Testis (tissue), 2 donors: ENCODE measurements at regions not wholly inside any gene's neighbourhood (a gene's known extent, or its start where the extent isn't known, plus 50 kb on each side); places are given as distances from the start of the nearest gene placed in this dataset.
"Not testable (repeated sequence)": the region's sequence is repeated elsewhere in the genome, so short reads cannot be mapped to it uniquely, and the experiment has no call there.

ENCODE experiments used
- DNase-seq: peaks from one replicate; pipeline ENCODE4 v3.0.0-alpha.2; 2019
- H3K27ac ChIP-seq, 2 donors: fragments of 200-600 bp; sonication (generic); one replicate each; pipeline ENCODE4 v1.5.1; 2019
- H3K27me3 ChIP-seq: fragments of 200-600 bp; sonication (generic); one replicate; pipeline ENCODE4 v1.5.1; 2019
- H3K36me3 ChIP-seq: fragments of 200-600 bp; sonication (generic); one replicate; pipeline ENCODE4 v1.5.1; 2017; ENCODE audit warnings: low read depth; ENCODE audit errors: missing control alignments
- H3K4me1 ChIP-seq: fragments of 200-600 bp; sonication (generic); one replicate; pipeline ENCODE4 v1.5.1; 2019
- H3K4me3 ChIP-seq, 2 donors: fragments of 200-600 bp; sonication (generic); one replicate each; pipeline ENCODE4 v1.5.1; 2017 to 2019
- H3K9me3 ChIP-seq: fragments of 200-600 bp; sonication (generic); one replicate; pipeline ENCODE4 v1.5.1; 2017
- POLR2A ChIP-seq: fragments of 450-650 bp; IDR thresholded peaks from one replicate; pipeline ENCODE4 v1.6.1; 2017; ENCODE audit warnings: antibody characterized with exemption, mild to moderate bottlenecking, moderate library complexity
- WGBS, 2 donors: methylation state at CpG; one replicate each; pipeline ENCODE4 v1.1.5; 2018; 5-methylcytosine and 5-hydroxymethylcytosine counted together
- intact Hi-C: fragments of 100-400 bp; cut with DNase I; formaldehyde crosslinking; loops from one replicate; pipeline ENCODE4 v1.15.1; 2023; ENCODE audit warnings: low total_unique reads
- TF ChIP-seq, protein P1 (sequence below), 3 experiments: fragments of 450-650 bp in 2 of 3; fragments of 200-600 bp in 1 of 3; sonication (generic) in 1 of 3; IDR thresholded peaks; one replicate each; pipeline ENCODE4 v1.5.1; 2016 to 2019; ENCODE audit warnings: antibody characterized with exemption in 3 of 3, mild to moderate bottlenecking in 2 of 3, moderate library complexity in 1 of 3

DNA sequence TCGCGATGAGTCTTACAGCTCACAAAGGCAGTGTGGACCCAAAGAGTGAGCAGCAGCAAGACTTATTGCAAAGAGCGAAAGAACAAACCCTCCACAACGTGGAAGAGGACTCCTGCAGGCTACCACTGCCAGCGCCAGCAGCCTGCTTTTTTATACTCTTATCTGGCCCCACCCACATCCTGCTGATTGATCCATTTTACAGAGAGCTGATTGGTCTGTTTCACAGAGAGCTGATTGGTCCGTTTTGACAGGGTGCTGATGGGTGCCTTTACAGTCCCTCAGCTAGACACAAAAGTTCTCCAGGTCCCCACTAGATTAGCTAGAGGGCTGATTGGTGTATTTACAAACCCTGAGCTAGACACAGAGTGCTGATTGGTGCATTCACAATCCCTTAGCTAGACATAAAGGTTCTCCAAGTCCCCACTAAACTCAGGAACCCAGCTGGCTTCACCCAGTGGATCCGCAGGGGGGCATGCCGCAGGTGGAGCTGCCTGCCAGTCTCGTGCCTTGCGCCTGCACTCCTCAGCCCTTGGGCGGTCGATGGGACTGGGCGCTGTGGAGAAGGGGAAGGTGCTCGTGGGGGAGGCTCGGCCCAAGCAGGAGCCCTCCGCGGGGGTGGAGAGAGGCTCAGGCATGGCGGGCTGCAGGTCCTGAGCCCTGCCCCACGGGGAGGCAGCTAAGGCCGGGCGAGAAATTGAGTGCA, 75.7 kb downstream of the QDPR start:
- H3K36me3 ChIP-seq, intact Hi-C loops, H3K27ac ChIP-seq, H3K4me1 ChIP-seq, H3K9me3 ChIP-seq, H3K27me3 ChIP-seq: not testable (repeated sequence)
- peak overlapping the region; percentile 29 to 39 for H3K4me3 ChIP-seq
- DNase-seq: peak; percentile 50
- 53 to 69% methylated on average over 8 to 21 of the region's 21 CpGs for WGBS, 2 donors

DNA sequence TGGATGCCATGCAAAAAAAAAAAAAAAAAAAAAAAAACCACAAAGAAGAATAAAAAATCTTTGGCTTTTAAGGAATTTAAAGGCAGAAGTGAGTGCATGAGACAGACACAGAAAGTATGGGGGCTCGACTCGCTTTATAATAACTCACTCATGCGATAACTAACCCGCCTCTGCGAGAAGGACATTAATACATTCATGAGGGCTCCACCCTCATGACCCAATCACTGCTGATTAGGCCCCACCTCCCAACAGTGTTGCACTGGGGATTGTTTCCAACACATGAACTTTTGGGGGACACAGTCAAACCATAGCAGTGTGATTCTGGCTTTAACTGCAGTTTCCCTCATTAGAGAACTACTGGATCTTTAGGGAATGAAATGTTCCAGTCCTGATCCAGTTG, 78.1 kb downstream of the QDPR start:
- H3K27ac ChIP-seq: no peak overlapping the region
- intact Hi-C loops: no loop called here
- no peaks in the 10 kb centered on the region for H3K4me1 ChIP-seq
- DNase-seq: no peak
- H3K4me3 ChIP-seq: no peak overlapping the region
- 86 to 92% methylated on average over 5 of the region's 5 CpGs for WGBS, 2 donors
- TF ChIP-seq POLR2A: no peak
- TF ChIP-seq, protein P1, sequence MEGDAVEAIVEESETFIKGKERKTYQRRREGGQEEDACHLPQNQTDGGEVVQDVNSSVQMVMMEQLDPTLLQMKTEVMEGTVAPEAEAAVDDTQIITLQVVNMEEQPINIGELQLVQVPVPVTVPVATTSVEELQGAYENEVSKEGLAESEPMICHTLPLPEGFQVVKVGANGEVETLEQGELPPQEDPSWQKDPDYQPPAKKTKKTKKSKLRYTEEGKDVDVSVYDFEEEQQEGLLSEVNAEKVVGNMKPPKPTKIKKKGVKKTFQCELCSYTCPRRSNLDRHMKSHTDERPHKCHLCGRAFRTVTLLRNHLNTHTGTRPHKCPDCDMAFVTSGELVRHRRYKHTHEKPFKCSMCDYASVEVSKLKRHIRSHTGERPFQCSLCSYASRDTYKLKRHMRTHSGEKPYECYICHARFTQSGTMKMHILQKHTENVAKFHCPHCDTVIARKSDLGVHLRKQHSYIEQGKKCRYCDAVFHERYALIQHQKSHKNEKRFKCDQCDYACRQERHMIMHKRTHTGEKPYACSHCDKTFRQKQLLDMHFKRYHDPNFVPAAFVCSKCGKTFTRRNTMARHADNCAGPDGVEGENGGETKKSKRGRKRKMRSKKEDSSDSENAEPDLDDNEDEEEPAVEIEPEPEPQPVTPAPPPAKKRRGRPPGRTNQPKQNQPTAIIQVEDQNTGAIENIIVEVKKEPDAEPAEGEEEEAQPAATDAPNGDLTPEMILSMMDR (IDR thresholded peaks at IDR 0.05): no peak
- no peaks in the 10 kb centered on the region for H3K27me3 ChIP-seq
- H3K36me3 ChIP-seq: no peaks in the 10 kb centered on the region
- H3K9me3 ChIP-seq: no peaks in the 10 kb centered on the region

DNA sequence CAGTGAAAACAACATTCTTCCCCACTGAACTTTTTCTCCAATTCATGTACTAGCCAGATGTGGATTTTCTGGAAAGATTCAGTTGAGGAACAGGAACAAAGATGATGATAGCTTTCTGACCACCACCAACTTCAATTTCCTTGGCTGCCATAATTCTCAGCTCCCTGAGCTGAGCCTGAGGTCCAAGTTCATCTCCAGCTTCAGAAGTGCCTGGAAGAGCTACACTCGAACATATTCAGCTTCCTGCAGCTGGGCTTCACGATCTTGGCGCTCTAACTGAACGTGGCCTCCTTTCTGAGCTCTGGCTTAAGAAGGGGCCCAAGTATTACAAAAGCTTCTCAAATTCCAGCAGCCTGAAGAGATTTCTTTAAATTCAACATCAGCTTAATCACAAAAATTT, 83.9 kb downstream of the QDPR start:
- WGBS, 2 donors: 53 to 76% methylated on average over 4 of the region's 4 CpGs
- Histone ChIP-seq H3K4me1 (no peaks in the 10 kb centered on the region), H3K27ac (no peak overlapping the region), H3K4me3 (no peak overlapping the region), H3K9me3 (no peaks in the 10 kb centered on the region), H3K36me3 (no peaks in the 10 kb centered on the region), H3K27me3 (no peaks in the 10 kb centered on the region)
- DNase-seq: no peak
- intact Hi-C loops: no loop called here
- TF ChIP-seq, protein P1 (IDR thresholded peaks at IDR 0.05): no peak
- no peak for TF ChIP-seq POLR2A

DNA sequence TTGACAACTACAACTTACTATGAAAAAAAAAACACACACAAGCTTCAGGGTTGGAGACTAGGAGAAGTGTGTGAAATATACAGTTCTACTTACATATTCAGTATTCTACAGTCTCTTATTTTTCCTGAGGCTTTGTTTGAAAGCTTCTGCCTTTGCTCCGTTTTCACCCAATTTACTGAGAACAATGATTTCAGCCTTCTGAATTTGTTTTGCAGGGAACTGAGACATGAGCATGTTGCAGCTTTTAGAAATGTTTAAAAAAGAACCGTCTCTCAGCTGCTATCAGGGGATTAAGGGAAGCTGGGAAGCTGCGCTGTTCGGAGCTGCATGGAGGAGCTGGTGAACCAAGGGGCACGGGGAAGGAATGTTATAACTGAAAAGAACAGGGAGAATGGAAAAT, 85.7 kb downstream of the QDPR start:
- Histone ChIP-seq H3K9me3 (no peaks in the 10 kb centered on the region), H3K4me1 (no peaks in the 10 kb centered on the region), H3K36me3 (no peaks in the 10 kb centered on the region), H3K27ac (no peak overlapping the region), H3K4me3 (no peak overlapping the region), H3K27me3 (no peaks in the 10 kb centered on the region)
- intact Hi-C loops: no loop called here
- TF ChIP-seq POLR2A: no peak
- TF ChIP-seq, protein P1 (IDR thresholded peaks at IDR 0.05): no peak
- DNase-seq: no peak
- WGBS, 2 donors: 82 to 83% methylated on average over 5 of the region's 5 CpGs

DNA sequence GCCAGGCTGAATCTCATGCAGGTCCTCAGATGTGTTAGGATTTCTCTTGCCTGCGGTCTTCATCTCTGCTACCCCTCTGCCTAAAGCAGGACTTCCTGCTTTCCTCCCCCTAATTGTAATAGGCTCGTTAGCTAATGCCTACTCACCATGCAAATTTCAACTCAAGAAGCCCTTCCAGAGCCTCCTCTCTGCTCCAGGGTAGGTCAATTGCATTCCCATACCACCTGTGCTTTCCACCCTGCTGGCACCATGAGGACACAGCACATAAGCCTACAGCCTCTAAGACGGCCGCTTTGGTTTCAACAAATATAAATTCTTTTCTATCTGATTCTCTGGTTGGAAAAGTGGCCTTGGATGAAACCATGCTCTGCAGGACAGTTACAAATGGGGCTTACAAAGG, 93.9 kb downstream of the QDPR start:
- TF ChIP-seq, protein P1 (IDR thresholded peaks at IDR 0.05): no peak
- TF ChIP-seq POLR2A: no peak

More for the DNA sequence above, 93.9 kb downstream of the QDPR start:
- Histone ChIP-seq H3K27me3 (no peaks in the 10 kb centered on the region), H3K4me3 (no peak overlapping the region), H3K4me1 (no peaks in the 10 kb centered on the region), H3K36me3 (no peaks in the 10 kb centered on the region), H3K27ac (no peak overlapping the region), H3K9me3 (no peaks in the 10 kb centered on the region)
- 82 to 86% methylated on average over 4 of the region's 4 CpGs for WGBS, 2 donors
- intact Hi-C loops: no loop called here
- DNase-seq: no peak
